Hepatocyte (in vitro differentiated cells): ENCODE measurements at regions not wholly inside any gene's neighbourhood (a gene's known extent, or its start where the extent isn't known, plus 50 kb on each side); places are given as distances from the start of the nearest gene placed in this dataset.

ENCODE experiments used
- EZH2 ChIP-seq: fragments of 200-600 bp; sonication (generic); IDR thresholded peaks from 2 replicates; pipeline ENCODE4 v1.6.1; 2016; ENCODE audit warnings: antibody characterized with exemption, mild to moderate bottlenecking, borderline replicate concordance
- EZH2phosphoT487 ChIP-seq: fragments of 200-600 bp; sonication (generic); IDR thresholded peaks from one replicate; pipeline ENCODE4 v1.6.1; 2018; ENCODE audit warnings: antibody characterized with exemption, mild to moderate bottlenecking, low read depth, moderate library complexity; ENCODE audit not compliant: unreplicated experiment, severe bottlenecking
- TF ChIP-seq, protein P1 (sequence below): fragments of 200-600 bp; sonication (generic); IDR thresholded peaks from 2 replicates; pipeline ENCODE4 v1.5.1; 2016; ENCODE audit warnings: antibody characterized with exemption, mild to moderate bottlenecking; ENCODE audit not compliant: poor library complexity

DNA sequence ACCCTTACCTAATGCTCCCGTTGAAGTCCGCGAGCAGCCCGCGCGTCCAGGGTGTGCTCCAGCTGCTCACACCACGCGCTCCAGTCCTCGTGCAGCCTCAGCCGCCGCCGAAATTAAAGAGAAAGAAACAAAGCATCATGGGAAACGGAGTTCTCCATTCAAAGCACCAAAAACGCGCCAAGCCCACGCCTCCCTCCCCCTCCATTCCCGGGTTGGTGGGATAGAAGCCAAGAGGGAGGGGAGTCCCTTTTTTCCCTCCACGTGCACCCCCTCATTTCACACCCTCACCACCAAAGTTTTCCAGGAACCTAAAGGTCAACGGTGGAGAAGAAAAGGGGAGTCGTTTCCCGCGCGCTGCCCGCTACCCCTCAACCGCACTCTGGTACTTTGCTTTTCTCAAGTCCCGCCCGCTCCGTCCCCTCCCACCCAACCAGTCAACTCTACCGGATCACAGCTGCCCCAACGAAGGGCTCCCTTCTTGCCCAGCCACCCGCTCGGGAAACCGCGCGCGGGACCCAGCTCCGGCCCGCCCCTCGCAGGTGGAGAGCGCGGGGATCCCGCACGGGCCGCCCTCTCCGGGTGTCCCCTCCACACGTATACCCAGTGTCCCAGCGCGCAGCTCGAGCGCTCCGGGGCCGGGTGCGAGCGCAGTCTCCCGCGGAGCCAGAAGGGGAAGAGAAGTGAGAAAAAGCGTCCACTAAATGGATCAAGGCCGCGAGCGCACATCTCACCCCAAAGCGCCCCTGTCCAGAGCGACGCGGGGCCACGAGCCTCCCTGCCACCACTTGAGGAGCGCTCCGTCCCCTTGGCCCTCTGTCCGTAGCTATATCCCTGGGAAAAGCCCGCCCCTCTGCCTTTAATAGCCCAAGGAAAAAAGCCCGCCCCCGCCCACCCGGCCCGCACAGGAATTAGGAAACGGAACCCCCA lies 65.1 kb upstream of the CCDC160 start:
- TF ChIP-seq, protein P1, sequence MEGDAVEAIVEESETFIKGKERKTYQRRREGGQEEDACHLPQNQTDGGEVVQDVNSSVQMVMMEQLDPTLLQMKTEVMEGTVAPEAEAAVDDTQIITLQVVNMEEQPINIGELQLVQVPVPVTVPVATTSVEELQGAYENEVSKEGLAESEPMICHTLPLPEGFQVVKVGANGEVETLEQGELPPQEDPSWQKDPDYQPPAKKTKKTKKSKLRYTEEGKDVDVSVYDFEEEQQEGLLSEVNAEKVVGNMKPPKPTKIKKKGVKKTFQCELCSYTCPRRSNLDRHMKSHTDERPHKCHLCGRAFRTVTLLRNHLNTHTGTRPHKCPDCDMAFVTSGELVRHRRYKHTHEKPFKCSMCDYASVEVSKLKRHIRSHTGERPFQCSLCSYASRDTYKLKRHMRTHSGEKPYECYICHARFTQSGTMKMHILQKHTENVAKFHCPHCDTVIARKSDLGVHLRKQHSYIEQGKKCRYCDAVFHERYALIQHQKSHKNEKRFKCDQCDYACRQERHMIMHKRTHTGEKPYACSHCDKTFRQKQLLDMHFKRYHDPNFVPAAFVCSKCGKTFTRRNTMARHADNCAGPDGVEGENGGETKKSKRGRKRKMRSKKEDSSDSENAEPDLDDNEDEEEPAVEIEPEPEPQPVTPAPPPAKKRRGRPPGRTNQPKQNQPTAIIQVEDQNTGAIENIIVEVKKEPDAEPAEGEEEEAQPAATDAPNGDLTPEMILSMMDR, result no peak
- TF ChIP-seq EZH2phosphoT487 (no peak), EZH2 (no peak)
